ENCODE measurements at regions not wholly inside any gene's neighbourhood (a gene's known extent, or its start where the extent isn't known, plus 50 kb on each side); places are given as distances from the start of the nearest gene placed in this dataset.

DNA sequence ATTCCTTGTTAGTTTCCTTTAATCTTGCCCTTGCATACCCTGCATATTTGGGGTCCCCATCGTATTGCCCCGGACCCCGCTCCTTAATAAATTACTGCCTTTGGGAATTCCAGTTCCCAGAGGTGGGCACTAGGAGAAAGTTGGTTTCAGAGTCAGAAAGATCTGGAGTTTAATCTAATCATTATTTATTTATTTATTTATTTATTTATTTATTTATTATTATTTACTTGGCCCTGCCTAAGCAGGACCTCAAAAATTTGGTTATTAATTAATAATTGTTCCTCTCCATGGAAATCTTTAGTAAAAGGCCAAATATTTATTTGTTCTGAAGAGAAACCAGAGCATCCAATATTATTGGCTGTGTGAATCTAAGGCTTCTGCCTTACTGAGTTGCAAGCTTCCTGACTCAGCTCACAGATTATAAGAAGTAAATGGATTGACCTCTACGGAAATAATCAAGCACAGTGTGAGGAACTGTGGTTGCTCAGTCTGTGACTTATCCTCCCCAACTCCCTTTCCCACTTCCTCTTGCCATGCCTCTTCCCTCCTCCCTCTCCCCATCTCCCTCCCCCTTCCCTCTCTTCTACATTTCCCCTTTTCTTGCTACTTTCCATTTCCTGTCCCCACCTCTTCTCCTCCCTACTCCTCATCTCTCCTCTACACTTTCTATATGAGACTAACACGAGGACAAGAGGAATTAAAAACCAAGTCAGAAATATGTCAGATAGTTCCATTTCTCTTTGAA is 61.5 kb upstream of the AP1S2 start:
- TF ChIP-seq, protein P1, sequence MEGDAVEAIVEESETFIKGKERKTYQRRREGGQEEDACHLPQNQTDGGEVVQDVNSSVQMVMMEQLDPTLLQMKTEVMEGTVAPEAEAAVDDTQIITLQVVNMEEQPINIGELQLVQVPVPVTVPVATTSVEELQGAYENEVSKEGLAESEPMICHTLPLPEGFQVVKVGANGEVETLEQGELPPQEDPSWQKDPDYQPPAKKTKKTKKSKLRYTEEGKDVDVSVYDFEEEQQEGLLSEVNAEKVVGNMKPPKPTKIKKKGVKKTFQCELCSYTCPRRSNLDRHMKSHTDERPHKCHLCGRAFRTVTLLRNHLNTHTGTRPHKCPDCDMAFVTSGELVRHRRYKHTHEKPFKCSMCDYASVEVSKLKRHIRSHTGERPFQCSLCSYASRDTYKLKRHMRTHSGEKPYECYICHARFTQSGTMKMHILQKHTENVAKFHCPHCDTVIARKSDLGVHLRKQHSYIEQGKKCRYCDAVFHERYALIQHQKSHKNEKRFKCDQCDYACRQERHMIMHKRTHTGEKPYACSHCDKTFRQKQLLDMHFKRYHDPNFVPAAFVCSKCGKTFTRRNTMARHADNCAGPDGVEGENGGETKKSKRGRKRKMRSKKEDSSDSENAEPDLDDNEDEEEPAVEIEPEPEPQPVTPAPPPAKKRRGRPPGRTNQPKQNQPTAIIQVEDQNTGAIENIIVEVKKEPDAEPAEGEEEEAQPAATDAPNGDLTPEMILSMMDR (IDR thresholded peaks at IDR 0.05): no peak
- TF ChIP-seq POLR2AphosphoS5 (IDR thresholded peaks at IDR 0.05; ENCODE audit: low read depth, low read length) (no peak), SIN3A (IDR thresholded peaks at IDR 0.05; ENCODE audit: borderline replicate concordance, insufficient read depth, low read depth, low read length) (no peak), TCF7L2 (IDR thresholded peaks at IDR 0.05; ENCODE audit: low read depth, low read length) (no peak)
- TF ChIP-seq, protein P2, sequence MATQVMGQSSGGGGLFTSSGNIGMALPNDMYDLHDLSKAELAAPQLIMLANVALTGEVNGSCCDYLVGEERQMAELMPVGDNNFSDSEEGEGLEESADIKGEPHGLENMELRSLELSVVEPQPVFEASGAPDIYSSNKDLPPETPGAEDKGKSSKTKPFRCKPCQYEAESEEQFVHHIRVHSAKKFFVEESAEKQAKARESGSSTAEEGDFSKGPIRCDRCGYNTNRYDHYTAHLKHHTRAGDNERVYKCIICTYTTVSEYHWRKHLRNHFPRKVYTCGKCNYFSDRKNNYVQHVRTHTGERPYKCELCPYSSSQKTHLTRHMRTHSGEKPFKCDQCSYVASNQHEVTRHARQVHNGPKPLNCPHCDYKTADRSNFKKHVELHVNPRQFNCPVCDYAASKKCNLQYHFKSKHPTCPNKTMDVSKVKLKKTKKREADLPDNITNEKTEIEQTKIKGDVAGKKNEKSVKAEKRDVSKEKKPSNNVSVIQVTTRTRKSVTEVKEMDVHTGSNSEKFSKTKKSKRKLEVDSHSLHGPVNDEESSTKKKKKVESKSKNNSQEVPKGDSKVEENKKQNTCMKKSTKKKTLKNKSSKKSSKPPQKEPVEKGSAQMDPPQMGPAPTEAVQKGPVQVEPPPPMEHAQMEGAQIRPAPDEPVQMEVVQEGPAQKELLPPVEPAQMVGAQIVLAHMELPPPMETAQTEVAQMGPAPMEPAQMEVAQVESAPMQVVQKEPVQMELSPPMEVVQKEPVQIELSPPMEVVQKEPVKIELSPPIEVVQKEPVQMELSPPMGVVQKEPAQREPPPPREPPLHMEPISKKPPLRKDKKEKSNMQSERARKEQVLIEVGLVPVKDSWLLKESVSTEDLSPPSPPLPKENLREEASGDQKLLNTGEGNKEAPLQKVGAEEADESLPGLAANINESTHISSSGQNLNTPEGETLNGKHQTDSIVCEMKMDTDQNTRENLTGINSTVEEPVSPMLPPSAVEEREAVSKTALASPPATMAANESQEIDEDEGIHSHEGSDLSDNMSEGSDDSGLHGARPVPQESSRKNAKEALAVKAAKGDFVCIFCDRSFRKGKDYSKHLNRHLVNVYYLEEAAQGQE (IDR thresholded peaks at IDR 0.05; ENCODE audit: insufficient read depth in 1 of 2, low read depth in 2 of 2, low read length in 1 of 2): no peak

Measured in Panc1 (cell line).